Transverse colon (tissue), 4 donors: ENCODE measurements at regions not wholly inside any gene's neighbourhood (a gene's known extent, or its start where the extent isn't known, plus 50 kb on each side); places are given as distances from the start of the nearest gene placed in this dataset.

Experiments
- DNase-seq: peaks from one replicate; pipeline ENCODE4 v3.0.0-alpha.2; 2019
- H3K27ac ChIP-seq, 4 donors: fragments of 200-600 bp; sonication (generic); 2 replicates each; pipeline ENCODE4 v1.5.1; 2016 to 2018; ENCODE audit warnings: inconsistent platforms in 4 of 4
- H3K27me3 ChIP-seq: fragments of 200-600 bp; sonication (generic); 2 replicates; pipeline ENCODE4 v1.5.1; 2017; ENCODE audit warnings: inconsistent platforms
- H3K36me3 ChIP-seq, 4 donors: fragments of 200-600 bp; sonication (generic); 2 replicates each; pipeline ENCODE4 v1.5.1; 2017 to 2019; ENCODE audit warnings: inconsistent platforms in 4 of 4
- H3K4me1 ChIP-seq, 4 donors: fragments of 200-600 bp; sonication (generic); 2 replicates each; pipeline ENCODE4 v1.5.1; 2017 to 2020; ENCODE audit warnings: inconsistent platforms in 4 of 4
- H3K4me3 ChIP-seq, 4 donors: fragments of 200-600 bp; sonication (generic); 1 replicate in 1 of 4; 2 replicates in 3 of 4; pipeline versions ENCODE4 v1.5.1 to v1.6.1; 2017 to 2019; ENCODE audit warnings: inconsistent platforms in 4 of 4
- H3K9me3 ChIP-seq, 2 donors: fragments of 200-600 bp; sonication (generic); 2 replicates each; pipeline ENCODE4 v1.5.1; 2017 to 2019; ENCODE audit warnings: inconsistent platforms in 2 of 2
- EP300 ChIP-seq: sonication (generic); formaldehyde crosslinking; IDR thresholded peaks from one replicate; pipeline ENCODE4 v1.6.1; 2017; ENCODE audit warnings: antibody characterized with exemption, low read depth
- POLR2A ChIP-seq: fragments of 450-650 bp; IDR thresholded peaks from one replicate; pipeline ENCODE4 v1.6.1; 2016; ENCODE audit warnings: antibody characterized with exemption, mild to moderate bottlenecking, moderate library complexity
- POLR2AphosphoS5 ChIP-seq, 3 donors: sonication (generic); formaldehyde crosslinking; IDR thresholded peaks; one replicate each; pipeline ENCODE4 v1.6.1; 2016; ENCODE audit warnings: antibody characterized with exemption in 3 of 3
- WGBS, 2 donors: methylation state at CpG; one replicate each; pipeline ENCODE4 v1.1.5; 2018; ENCODE audit warnings: low coverage in 1 of 2; 5-methylcytosine and 5-hydroxymethylcytosine counted together
- in situ Hi-C, 4 donors: fragments of 200-750 bp; cut with MboI; loops; one replicate each; pipeline versions ENCODE4 v1.15.0 to v1.15.1; 2017; ENCODE audit warnings: low sequenced_read_pairs in 3 of 4, low pct_ligation_motif_present in 1 of 4, low pct_unique_long_range_greater_than_20kb in 1 of 4
- intact Hi-C: fragments of 100-400 bp; cut with DNase I; formaldehyde crosslinking; loops from one replicate; pipeline ENCODE4 v1.15.1; 2023; ENCODE audit warnings: low total_unique reads
- TF ChIP-seq, protein P1 (sequence below), 5 experiments: fragments of 200-600 bp in 3 of 5; fragments of 450-650 bp in 2 of 5; sonication (generic) in 3 of 5; IDR thresholded peaks; 1 replicate in 2 of 5; 2 replicates in 3 of 5; pipeline ENCODE4 v1.5.1; 2016 to 2017; ENCODE audit warnings: antibody characterized with exemption in 5 of 5, inconsistent platforms in 3 of 5, mild to moderate bottlenecking in 2 of 5, moderate library complexity in 1 of 5

DNA sequence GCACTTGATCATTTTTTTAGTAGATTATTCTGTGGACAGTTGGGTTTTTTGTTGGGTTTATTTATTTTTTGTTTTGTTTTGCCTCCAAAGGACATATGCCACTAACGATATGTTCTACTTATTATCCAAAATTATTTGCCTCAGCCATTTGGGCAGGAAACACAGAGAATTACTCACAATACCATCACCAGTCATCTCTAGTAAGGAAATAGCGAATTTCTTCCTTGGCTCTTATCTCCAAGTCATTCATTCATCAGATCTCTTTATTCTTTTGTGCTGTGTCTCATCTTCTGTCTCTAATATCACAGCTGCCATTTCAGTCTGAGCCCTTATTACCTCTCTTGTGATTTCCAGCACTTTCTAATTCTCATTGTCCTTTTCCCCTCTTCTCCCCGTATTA is 130.4 kb upstream of the SMLR1 start:
- DNase-seq, result no peak
- in situ Hi-C loops, result loop anchor here in 1 of 4 donors (25.0 kb wide), 1 partner anchor 385 kb away; no protein-coding TSS in a partner anchor
- no peak for TF ChIP-seq POLR2A
- TF ChIP-seq, protein P1, sequence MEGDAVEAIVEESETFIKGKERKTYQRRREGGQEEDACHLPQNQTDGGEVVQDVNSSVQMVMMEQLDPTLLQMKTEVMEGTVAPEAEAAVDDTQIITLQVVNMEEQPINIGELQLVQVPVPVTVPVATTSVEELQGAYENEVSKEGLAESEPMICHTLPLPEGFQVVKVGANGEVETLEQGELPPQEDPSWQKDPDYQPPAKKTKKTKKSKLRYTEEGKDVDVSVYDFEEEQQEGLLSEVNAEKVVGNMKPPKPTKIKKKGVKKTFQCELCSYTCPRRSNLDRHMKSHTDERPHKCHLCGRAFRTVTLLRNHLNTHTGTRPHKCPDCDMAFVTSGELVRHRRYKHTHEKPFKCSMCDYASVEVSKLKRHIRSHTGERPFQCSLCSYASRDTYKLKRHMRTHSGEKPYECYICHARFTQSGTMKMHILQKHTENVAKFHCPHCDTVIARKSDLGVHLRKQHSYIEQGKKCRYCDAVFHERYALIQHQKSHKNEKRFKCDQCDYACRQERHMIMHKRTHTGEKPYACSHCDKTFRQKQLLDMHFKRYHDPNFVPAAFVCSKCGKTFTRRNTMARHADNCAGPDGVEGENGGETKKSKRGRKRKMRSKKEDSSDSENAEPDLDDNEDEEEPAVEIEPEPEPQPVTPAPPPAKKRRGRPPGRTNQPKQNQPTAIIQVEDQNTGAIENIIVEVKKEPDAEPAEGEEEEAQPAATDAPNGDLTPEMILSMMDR (IDR thresholded peaks at IDR 0.05), result no peak
- no peak for TF ChIP-seq EP300
- no peak for TF ChIP-seq POLR2AphosphoS5 (IDR thresholded peaks at IDR 0.05)
- no peaks in the 10 kb centered on the region for H3K36me3 ChIP-seq
- WGBS, 2 donors, result 81% methylated on average over 3 of the region's 3 CpGs
- H3K27ac ChIP-seq, result no peak overlapping the region
- no peak overlapping the region for H3K4me3 ChIP-seq
- H3K9me3 ChIP-seq, result no peaks in the 10 kb centered on the region
- H3K27me3 ChIP-seq, result no peaks in the 10 kb centered on the region
- intact Hi-C loops, result no loop called here
- H3K4me1 ChIP-seq, result no peaks in the 10 kb centered on the region

DNA sequence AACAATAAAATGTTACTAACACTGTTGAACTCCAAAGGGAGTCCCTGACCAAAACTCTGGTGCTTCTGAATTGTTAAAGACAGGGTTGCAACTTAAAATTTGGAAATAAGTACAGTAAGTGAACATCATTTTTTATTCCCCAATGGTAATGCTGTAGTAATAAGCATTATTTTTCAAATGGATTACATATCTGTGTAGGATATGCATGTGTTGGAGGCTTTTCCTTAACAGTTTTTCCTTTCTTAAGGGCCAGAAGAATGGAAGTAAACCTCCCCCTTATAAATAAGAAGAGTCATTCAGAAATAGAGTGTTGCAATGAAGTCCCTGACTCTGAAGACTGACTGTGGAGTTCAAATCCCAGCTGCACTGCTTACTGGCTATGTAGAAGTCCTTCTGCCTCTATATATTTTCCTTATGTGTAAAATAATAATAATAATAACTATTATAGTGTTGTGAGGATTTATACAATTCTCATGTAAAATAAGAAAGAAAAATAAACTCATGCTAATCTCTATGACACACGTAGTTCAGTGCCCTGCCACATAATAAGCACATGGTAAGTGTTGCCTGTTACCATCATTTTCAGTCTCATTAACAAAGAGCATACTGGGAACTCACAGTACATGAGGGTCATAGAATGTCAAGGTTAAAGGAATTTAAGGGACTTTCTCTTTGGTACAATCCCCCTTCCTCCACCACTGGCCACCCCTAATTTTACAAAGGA is 129.8 kb upstream of the SMLR1 start:
- in situ Hi-C loops, result loop anchor here in 1 of 4 donors (25.0 kb wide), 1 partner anchor 385 kb away; no protein-coding TSS in a partner anchor
- DNase-seq, result no peak

DNA sequence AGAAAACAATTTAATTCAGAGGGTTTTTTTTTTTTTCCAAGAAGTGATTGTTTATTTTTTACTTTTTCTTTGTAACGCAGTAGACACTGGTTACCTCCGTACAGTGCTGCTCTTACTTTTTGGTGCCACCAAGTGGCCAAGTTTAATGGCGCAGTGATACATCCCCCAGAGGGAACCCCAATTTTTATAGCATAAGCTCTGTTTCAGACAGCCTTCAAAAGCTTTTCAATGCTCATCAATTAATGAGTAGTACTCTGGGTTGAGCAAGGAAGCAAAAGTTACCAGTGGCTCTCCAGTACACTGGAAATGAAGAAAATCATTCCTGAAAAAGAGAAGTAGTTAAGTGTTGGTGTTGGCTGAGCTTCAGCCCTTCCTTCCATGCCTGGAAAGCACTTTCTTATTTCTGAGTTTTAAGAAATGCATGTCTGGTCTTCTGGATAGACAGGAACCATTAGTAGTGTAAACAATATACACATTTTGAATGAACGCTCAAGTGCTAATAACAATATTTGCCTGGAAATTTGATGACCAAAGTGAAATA is 129.1 kb upstream of the SMLR1 start:
- intact Hi-C loops, result no loop called here
- H3K9me3 ChIP-seq, result no peaks in the 10 kb centered on the region
- peak; percentile 27 for DNase-seq
- 3 to 23% methylated on average over 4 of the region's 4 CpGs for WGBS, 2 donors
- no peak for TF ChIP-seq POLR2AphosphoS5 (IDR thresholded peaks at IDR 0.05)
- TF ChIP-seq, protein P1 (IDR thresholded peaks at IDR 0.05), result peak; percentile 46 to 66 (median 60)
- H3K27ac ChIP-seq, result no peak overlapping the region
- no peaks in the 10 kb centered on the region for H3K4me1 ChIP-seq
- no peaks in the 10 kb centered on the region for H3K27me3 ChIP-seq
- H3K4me3 ChIP-seq, result no peak overlapping the region
- in situ Hi-C loops, result loop anchor here in 1 of 4 donors (25.0 kb wide), 1 partner anchor 386 kb away; no protein-coding TSS in a partner anchor
- no peaks in the 10 kb centered on the region for H3K36me3 ChIP-seq

More for the DNA sequence above, 129.8 kb upstream of the SMLR1 start:
- WGBS, 2 donors, result 14 to 23% methylated on average over 1 of the region's 1 CpG
- intact Hi-C loops, result no loop called here
- no peak overlapping the region for H3K4me3 ChIP-seq
- no peak for TF ChIP-seq POLR2A
- TF ChIP-seq EP300, result no peak
- no peak for TF ChIP-seq POLR2AphosphoS5 (IDR thresholded peaks at IDR 0.05)
- TF ChIP-seq, protein P1 (IDR thresholded peaks at IDR 0.05), result no peak
- no peaks in the 10 kb centered on the region for H3K27me3 ChIP-seq
- no peaks in the 10 kb centered on the region for H3K9me3 ChIP-seq
- H3K4me1 ChIP-seq, result no peaks in the 10 kb centered on the region
- H3K36me3 ChIP-seq, result no peaks in the 10 kb centered on the region
- H3K27ac ChIP-seq, result no peak overlapping the region

DNA sequence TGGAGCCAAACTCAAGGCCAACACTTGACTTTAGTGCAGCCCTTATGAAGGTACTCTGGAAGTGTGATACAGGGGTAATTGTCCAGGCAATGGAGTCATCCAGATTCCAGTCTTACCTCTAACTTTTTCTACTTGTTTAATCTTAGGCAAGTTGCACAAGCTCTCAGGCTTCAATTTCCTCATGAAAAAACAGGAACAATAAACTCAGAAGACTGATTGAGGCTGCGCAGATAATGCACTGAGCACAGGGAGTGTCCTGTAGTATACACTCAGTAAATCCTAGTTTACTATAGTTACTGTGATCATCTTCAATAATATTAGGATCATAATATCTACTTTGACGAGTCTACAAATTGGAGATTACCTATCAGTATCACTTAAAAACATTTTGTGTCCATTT is 127.5 kb upstream of the SMLR1 start:
- Histone ChIP-seq H3K27me3 (no peaks in the 10 kb centered on the region), H3K4me3 (no peak overlapping the region), H3K9me3 (no peaks in the 10 kb centered on the region), H3K27ac (no peak overlapping the region), H3K36me3 (no peaks in the 10 kb centered on the region), H3K4me1 (no peaks in the 10 kb centered on the region)
- in situ Hi-C loops (loop anchor here in 1 of 4 donors (25.0 kb wide), 1 partner anchor 387 kb away; no protein-coding TSS in a partner anchor), intact Hi-C loops (no loop called here)
- no peak for TF ChIP-seq POLR2AphosphoS5 (IDR thresholded peaks at IDR 0.05)
- TF ChIP-seq, protein P1 (IDR thresholded peaks at IDR 0.05), result no peak
- no peak for TF ChIP-seq POLR2A
- TF ChIP-seq EP300, result no peak
- no peak for DNase-seq
- WGBS, 2 donors, result 74 to 83% methylated on average over 2 of the region's 2 CpGs
